DND-41 (cell line): ENCODE measurements at regions not wholly inside any gene's neighbourhood (a gene's known extent, or its start where the extent isn't known, plus 50 kb on each side); places are given as distances from the start of the nearest gene placed in this dataset.

Experiments
- CTCF ChIP-seq: IDR thresholded peaks from 2 replicates; pipeline ENCODE4 v1.5.1; 2012; ENCODE audit warnings: borderline replicate concordance, low read length, moderate library complexity, mild to moderate bottlenecking; ENCODE audit not compliant: poor library complexity, severe bottlenecking; ENCODE audit errors: extremely low read depth
- EZH2 ChIP-seq: IDR thresholded peaks from 3 replicates; pipeline ENCODE4 v1.6.1; 2012; ENCODE audit warnings: borderline replicate concordance, low read depth, mild to moderate bottlenecking, moderate library complexity, low read length, inconsistent platforms; ENCODE audit not compliant: severe bottlenecking

- no peak for TF ChIP-seq CTCF
- no peak for TF ChIP-seq EZH2
These were observed 142.0 kb upstream of the FAT3 start for GRCh38 chr11:92082652-92083051.
